CD14-positive monocyte (primary cell): ENCODE measurements at regions not wholly inside any gene's neighbourhood (a gene's known extent, or its start where the extent isn't known, plus 50 kb on each side); places are given as distances from the start of the nearest gene placed in this dataset.

ENCODE experiments used
- DNase-seq, 3 donors: peaks; one replicate each; pipeline ENCODE4 v3.0.0-alpha.2; 2011 to 2022
- H2AFZ ChIP-seq: 2 replicates; pipeline ENCODE4 v1.6.0; 2012; ENCODE audit warnings: mild to moderate bottlenecking, low read depth, low read length, inconsistent platforms; ENCODE audit not compliant: insufficient read depth, poor library complexity, severe bottlenecking
- H3K27ac ChIP-seq, 2 donors: 1 replicate in 1 of 2; 2 replicates in 1 of 2; pipeline ENCODE4 v1.5.1; 2012 to 2013; ENCODE audit warnings: low read length in 2 of 2, control low read depth in 1 of 2, inconsistent platforms in 1 of 2, low read depth in 1 of 2, mild to moderate bottlenecking in 1 of 2
- H3K27me3 ChIP-seq, 2 donors: one replicate each; pipeline versions ENCODE4 v1.6.0 to v1.6.1; 2011 to 2013; ENCODE audit warnings: low read length in 2 of 2; ENCODE audit not compliant: control insufficient read depth in 2 of 2, insufficient read depth in 2 of 2
- H3K36me3 ChIP-seq, 2 donors: replicated peaks in 1 of 2; 1 replicate in 1 of 2; 2 replicates in 1 of 2; pipeline versions ENCODE4 v1.5.1 to v1.6.1; 2012 to 2013; ENCODE audit warnings: low read length in 2 of 2, control low read depth in 1 of 2, inconsistent platforms in 1 of 2, mild to moderate bottlenecking in 1 of 2; ENCODE audit not compliant: insufficient read depth in 2 of 2, control insufficient read depth in 1 of 2
- H3K4me1 ChIP-seq, 2 donors: 1 replicate in 1 of 2; 2 replicates in 1 of 2; pipeline versions ENCODE4 v1.5.1 to v1.6.1; 2012 to 2013; ENCODE audit warnings: low read length in 2 of 2, control low read depth in 1 of 2, inconsistent platforms in 1 of 2, mild to moderate bottlenecking in 1 of 2, moderate library complexity in 1 of 2; ENCODE audit not compliant: insufficient read depth in 2 of 2, control insufficient read depth in 1 of 2
- H3K4me2 ChIP-seq: replicated peaks from 2 replicates; pipeline ENCODE3; 2012; ENCODE audit warnings: low read length, moderate library complexity, mild to moderate bottlenecking; ENCODE audit not compliant: poor library complexity, severe bottlenecking; ENCODE audit errors: extremely low read depth
- H3K4me3 ChIP-seq, 3 experiments: fragments of 200-600 bp in 1 of 3; sonication (generic) in 1 of 3; replicated peaks in 1 of 3; 1 replicate in 2 of 3; 2 replicates in 1 of 3; pipeline ENCODE4 v1.5.1; 2011 to 2013; ENCODE audit warnings: low read length in 3 of 3, mild to moderate bottlenecking in 3 of 3, control low read depth in 2 of 3, low read depth in 2 of 3, inconsistent platforms in 1 of 3, moderate library complexity in 1 of 3
- H3K79me2 ChIP-seq: 2 replicates; pipeline ENCODE4 v1.6.0; 2012; ENCODE audit warnings: mild to moderate bottlenecking, control low read depth, inconsistent platforms, low read length, moderate library complexity; ENCODE audit not compliant: insufficient read depth
- H3K9ac ChIP-seq: 2 replicates; pipeline ENCODE4 v1.6.0; 2017; ENCODE audit warnings: low read length, mild to moderate bottlenecking; ENCODE audit not compliant: insufficient read depth, poor library complexity, severe bottlenecking
- H3K9me3 ChIP-seq, 2 donors: replicated peaks in 1 of 2; 1 replicate in 1 of 2; 2 replicates in 1 of 2; pipeline versions ENCODE4 v1.5.1 to v1.6.1; 2012 to 2013; ENCODE audit warnings: low read length in 2 of 2, control low read depth in 1 of 2; ENCODE audit not compliant: control insufficient read depth in 1 of 2, insufficient read depth in 1 of 2
- H4K20me1 ChIP-seq: 2 replicates; pipeline ENCODE4 v1.6.0; 2012; ENCODE audit warnings: mild to moderate bottlenecking, low read length, control low read depth, moderate library complexity; ENCODE audit not compliant: insufficient read depth
- H3K27ac Mint-ChIP-seq, 7 donors: one replicate each; pipeline ENCODE4 v1.8.0; 2020; ENCODE audit warnings: mild to moderate bottlenecking in 7 of 7, mixed read lengths in 7 of 7, moderate library complexity in 6 of 7, inconsistent platforms in 2 of 7
- H3K27me3 Mint-ChIP-seq, 3 donors: one replicate each; pipeline ENCODE4 v1.8.0; 2021 to 2022; ENCODE audit warnings: low read depth in 3 of 3, mild to moderate bottlenecking in 3 of 3, mixed read lengths in 3 of 3, moderate library complexity in 3 of 3, inconsistent platforms in 1 of 3
- H3K36me3 Mint-ChIP-seq, 2 donors: one replicate each; pipeline ENCODE4 v1.8.0; 2020; ENCODE audit warnings: mixed read lengths in 2 of 2, inconsistent platforms in 1 of 2, mild to moderate bottlenecking in 1 of 2
- H3K4me1 Mint-ChIP-seq: one replicate; pipeline ENCODE4 v1.8.0; 2020; ENCODE audit warnings: mild to moderate bottlenecking, mixed read lengths
- H3K4me3 Mint-ChIP-seq, 2 donors: one replicate each; pipeline ENCODE4 v1.8.0; 2020; ENCODE audit warnings: mild to moderate bottlenecking in 2 of 2, mixed read lengths in 2 of 2, moderate library complexity in 1 of 2
- H3K9me3 Mint-ChIP-seq, 7 donors: one replicate each; pipeline ENCODE4 v1.8.0; 2020 to 2022; ENCODE audit warnings: mixed read lengths in 7 of 7, mild to moderate bottlenecking in 6 of 7, moderate library complexity in 6 of 7, inconsistent platforms in 2 of 7
- CTCF ChIP-seq: fragments of 200-600 bp; IDR thresholded peaks from one replicate; pipeline ENCODE4 v1.8.0; 2022; ENCODE audit warnings: antibody characterized with exemption, mild to moderate bottlenecking
- WGBS: methylation state at CpG from one replicate; pipeline ENCODE4 v1.1.5; 2013; ENCODE audit warnings: missing lambda C conversion rate; ENCODE audit not compliant: insufficient coverage; 5-methylcytosine and 5-hydroxymethylcytosine counted together
- intact Hi-C, 2 donors: fragments of 100-400 bp; cut with micrococcal nuclease; formaldehyde crosslinking; loops; one replicate each; pipeline versions ENCODE4 v1.15.0 to v1.15.1; 2023

- H3K4me1 ChIP-seq = no peaks in the 10 kb centered on the region
- H4K20me1 ChIP-seq = peaks cover 53% of the 10 kb centered on the region
- no peak overlapping the region for H3K4me3 ChIP-seq
- H3K27ac ChIP-seq = no peak overlapping the region
- H3K36me3 ChIP-seq = peaks cover 0 to 15% of the 10 kb centered on the region in 2 donors
- Mint-ChIP-seq H3K4me1 (peaks cover 4% of the 10 kb centered on the region), H3K27ac (no peak overlapping the region), H3K36me3 (peaks cover 17 to 29% of the 10 kb centered on the region in 2 donors), H3K9me3 (peaks cover 0 to 3% (median 0%) of the 10 kb centered on the region in 7 donors), H3K4me3 (no peak overlapping the region), H3K27me3 (peaks cover 0 to 2% (median 0%) of the 10 kb centered on the region in 3 donors)
- H3K27me3 ChIP-seq = no peaks in the 10 kb centered on the region
- H3K4me2 ChIP-seq = no peak overlapping the region
- no peak overlapping the region for H2AFZ ChIP-seq
- no peak overlapping the region for H3K9ac ChIP-seq
- no peaks in the 10 kb centered on the region for H3K9me3 ChIP-seq
- no peak for DNase-seq
- intact Hi-C loops = no loop called here
- no peak for TF ChIP-seq CTCF
- no peaks in the 10 kb centered on the region for H3K79me2 ChIP-seq
These were observed 491.1 kb upstream of the RGS6 start for GRCh38 chr14:71441126-71441525.

DNA sequence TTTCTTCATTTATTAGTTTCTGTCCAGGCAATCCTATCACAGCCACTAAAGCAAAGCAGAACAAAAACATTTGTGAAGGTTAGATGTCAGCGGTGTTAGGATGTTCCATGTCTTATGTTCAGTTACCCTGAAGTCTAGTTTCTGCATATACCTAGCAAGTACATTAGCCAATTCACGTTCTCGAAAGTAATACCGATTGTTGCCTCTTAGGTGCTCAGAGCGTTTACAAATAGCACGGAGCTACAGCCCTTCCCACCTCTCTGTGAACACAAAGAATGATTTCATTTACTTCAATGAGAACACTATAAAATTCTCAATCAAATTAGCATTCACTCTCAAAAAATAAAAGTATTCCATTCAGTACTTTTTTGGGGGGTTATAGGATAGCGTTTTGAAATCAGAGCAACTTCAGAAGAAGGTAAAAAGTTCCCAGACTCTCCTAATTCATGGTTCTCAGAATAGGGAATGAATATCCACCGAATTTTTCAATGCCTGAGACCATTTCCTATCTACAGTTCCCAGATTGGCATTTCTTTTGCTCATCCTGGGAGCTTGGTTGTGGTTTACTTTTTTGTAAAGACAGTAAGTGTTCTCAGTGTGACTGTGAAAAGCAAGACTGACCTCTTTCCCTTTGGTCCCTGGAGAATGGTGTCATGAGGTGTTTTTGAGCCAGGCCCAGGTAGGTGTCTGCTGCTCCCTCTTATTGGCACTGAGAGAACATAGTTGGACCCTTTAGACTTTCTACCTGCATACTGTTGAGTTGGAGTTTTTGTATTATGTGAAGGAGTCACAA lies 488.0 kb upstream of the RGS6 start:
- H3K27me3 Mint-ChIP-seq = no peaks in the 10 kb centered on the region
- H3K27ac ChIP-seq = no peak overlapping the region
- 97% methylated on average over 5 of the region's 8 CpGs for WGBS

More for the DNA sequence above, 488.0 kb upstream of the RGS6 start:
- Mint-ChIP-seq H3K36me3 (peaks cover 6 to 16% of the 10 kb centered on the region in 2 donors), H3K27ac (peak overlapping the region in 3 of 7 donors; percentile 30 to 50 (median 35)), H3K9me3 (peaks cover 0 to 3% (median 0%) of the 10 kb centered on the region in 7 donors), H3K4me1 (peaks cover 3% of the 10 kb centered on the region), H3K4me3 (no peak overlapping the region)
- H3K9me3 ChIP-seq = no peaks in the 10 kb centered on the region
- no peaks in the 10 kb centered on the region for H3K27me3 ChIP-seq
- no peak overlapping the region for H3K4me2 ChIP-seq
- no peak overlapping the region for H2AFZ ChIP-seq
- no peak for TF ChIP-seq CTCF
- no peak overlapping the region for H3K9ac ChIP-seq
- H3K36me3 ChIP-seq = peaks cover 0 to 1% of the 10 kb centered on the region in 2 donors
- H4K20me1 ChIP-seq = peaks cover 58% of the 10 kb centered on the region
- H3K4me3 ChIP-seq = no peak overlapping the region
- no peaks in the 10 kb centered on the region for H3K4me1 ChIP-seq
- DNase-seq = no peak
- no peaks in the 10 kb centered on the region for H3K79me2 ChIP-seq
- intact Hi-C loops = no loop called here
